Subcutaneous abdominal adipose tissue (tissue), 5 donors: ENCODE measurements at regions not wholly inside any gene's neighbourhood (a gene's known extent, or its start where the extent isn't known, plus 50 kb on each side); places are given as distances from the start of the nearest gene placed in this dataset.
"Not testable (repeated sequence)": the region's sequence is repeated elsewhere in the genome, so short reads cannot be mapped to it uniquely, and the experiment has no call there.

ENCODE experiments used
- H3K27ac ChIP-seq: one replicate; pipeline ENCODE4 v1.7.0; 2013; ENCODE audit warnings: low read depth, mild to moderate bottlenecking, inconsistent platforms, low read length, moderate library complexity
- H3K27me3 ChIP-seq, 5 donors: one replicate each; pipeline ENCODE4 v1.7.0; 2013; ENCODE audit warnings: low read length in 5 of 5, inconsistent platforms in 1 of 5; ENCODE audit not compliant: control insufficient read depth in 5 of 5, insufficient read depth in 4 of 5
- H3K36me3 ChIP-seq, 5 donors: one replicate each; pipeline ENCODE4 v1.7.0; 2013; ENCODE audit warnings: low read length in 5 of 5; ENCODE audit not compliant: control insufficient read depth in 5 of 5, insufficient read depth in 5 of 5
- H3K4me1 ChIP-seq, 5 donors: one replicate each; pipeline ENCODE4 v1.7.0; 2013; ENCODE audit warnings: low read length in 5 of 5, mild to moderate bottlenecking in 3 of 5, moderate library complexity in 1 of 5; ENCODE audit not compliant: control insufficient read depth in 5 of 5, insufficient read depth in 5 of 5
- H3K4me3 ChIP-seq, 5 donors: one replicate each; pipeline ENCODE4 v1.7.0; 2013; ENCODE audit warnings: low read length in 5 of 5, low read depth in 1 of 5
- H3K9ac ChIP-seq, 5 donors: one replicate each; pipeline ENCODE4 v1.7.0; 2013; ENCODE audit warnings: low read length in 5 of 5, mild to moderate bottlenecking in 4 of 5, moderate library complexity in 3 of 5
- H3K9me3 ChIP-seq, 5 donors: one replicate each; pipeline ENCODE4 v1.7.0; 2013; ENCODE audit warnings: low read length in 5 of 5; ENCODE audit not compliant: control insufficient read depth in 5 of 5
- donor health status: healthy.
- donor health status: healthy.
- donor health status: healthy.
- donor health status: healthy.
- donor health status: healthy.

DNA sequence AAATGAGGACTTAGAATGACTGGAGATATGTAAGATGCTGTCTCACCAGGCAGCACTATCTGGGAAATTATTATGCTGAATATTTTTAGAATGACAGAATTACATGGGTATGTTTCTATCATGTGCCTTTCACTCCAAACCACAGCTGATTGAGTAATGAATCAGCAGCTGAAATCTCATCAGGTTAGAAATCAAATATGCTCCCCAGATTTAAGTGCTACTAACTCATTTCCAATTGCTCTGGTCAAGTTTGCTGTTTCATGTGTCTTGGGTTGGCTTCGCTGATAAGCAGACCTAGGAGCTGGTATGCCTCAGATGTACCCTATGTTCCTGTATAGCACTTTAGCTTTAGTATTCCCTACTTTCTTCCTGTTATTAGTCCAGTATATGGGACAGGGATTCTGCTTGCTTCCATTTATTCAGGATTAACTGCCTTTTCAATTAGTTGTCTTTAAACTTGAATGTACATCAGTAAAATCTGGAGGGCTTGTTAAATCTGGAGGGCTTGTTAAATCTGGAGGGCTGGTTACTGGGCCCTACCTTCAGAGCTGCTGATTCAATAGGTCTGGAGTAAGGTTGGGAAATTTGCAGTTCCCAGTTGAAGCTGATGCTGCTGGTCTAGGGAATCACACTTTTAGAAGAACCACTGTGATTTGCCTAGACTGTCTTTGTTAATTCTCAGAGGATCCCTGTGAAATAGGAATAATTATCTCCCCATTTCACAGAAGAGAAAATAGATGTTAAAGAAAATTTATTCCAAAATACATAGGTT, 172.9 kb downstream of the DKK1 start:
- Histone ChIP-seq H3K27me3 (peaks cover 0 to 3% (median 0%) of the 10 kb centered on the region in 5 donors), H3K9me3 (no peaks in the 10 kb centered on the region), H3K27ac (no peak overlapping the region), H3K9ac (no peak overlapping the region), H3K4me3 (no peak overlapping the region), H3K36me3 (no peaks in the 10 kb centered on the region), H3K4me1 (peaks cover 0 to 5% (median 0%) of the 10 kb centered on the region in 5 donors)

DNA sequence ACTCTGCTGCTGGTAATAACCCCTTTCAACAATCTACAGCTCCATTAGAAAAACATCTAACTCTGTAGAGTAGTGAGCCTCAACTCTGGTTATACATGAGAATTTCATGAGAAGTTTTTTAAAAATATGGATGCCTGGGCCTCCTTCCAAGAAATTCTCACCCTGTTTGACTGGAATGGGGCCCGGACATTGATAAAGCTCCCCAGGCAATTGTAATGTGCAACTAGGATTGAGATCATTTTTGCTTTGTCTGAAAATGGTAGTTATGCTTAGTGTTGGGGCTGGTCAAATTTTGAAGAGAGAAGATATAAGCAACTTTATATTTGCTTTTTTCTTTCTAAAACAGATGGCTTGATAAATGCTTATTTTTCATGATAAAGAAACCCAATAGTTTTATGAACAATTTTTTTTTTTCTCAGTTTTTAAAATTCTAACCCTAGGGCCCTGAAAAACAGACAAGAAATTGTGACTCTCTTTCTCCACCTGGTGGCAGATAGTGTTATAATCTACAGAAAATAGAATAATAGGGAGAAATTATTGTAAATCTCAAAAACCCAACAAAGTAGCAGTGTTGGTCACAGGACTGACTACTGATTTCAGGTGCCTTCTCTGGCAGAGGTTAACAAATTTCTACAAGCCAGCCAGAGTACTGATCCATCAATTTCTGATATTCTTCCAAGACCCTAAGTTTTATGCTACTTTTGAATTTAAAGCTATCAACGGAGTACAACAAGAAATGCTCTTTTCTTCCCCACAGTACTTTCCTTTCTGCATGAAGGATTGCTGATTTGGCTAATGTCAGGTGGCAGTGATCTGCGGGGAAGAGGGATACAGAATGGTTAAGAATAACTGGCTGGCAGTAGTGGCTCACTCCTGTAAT, 174.8 kb downstream of the DKK1 start:
- Histone ChIP-seq H3K9me3 (no peaks in the 10 kb centered on the region), H3K27ac (no peak overlapping the region), H3K9ac (no peak overlapping the region), H3K36me3 (no peaks in the 10 kb centered on the region), H3K4me3 (no peak overlapping the region), H3K27me3 (peaks cover 0 to 2% (median 0%) of the 10 kb centered on the region in 5 donors), H3K4me1 (peaks cover 0 to 5% (median 0%) of the 10 kb centered on the region in 5 donors)

DNA sequence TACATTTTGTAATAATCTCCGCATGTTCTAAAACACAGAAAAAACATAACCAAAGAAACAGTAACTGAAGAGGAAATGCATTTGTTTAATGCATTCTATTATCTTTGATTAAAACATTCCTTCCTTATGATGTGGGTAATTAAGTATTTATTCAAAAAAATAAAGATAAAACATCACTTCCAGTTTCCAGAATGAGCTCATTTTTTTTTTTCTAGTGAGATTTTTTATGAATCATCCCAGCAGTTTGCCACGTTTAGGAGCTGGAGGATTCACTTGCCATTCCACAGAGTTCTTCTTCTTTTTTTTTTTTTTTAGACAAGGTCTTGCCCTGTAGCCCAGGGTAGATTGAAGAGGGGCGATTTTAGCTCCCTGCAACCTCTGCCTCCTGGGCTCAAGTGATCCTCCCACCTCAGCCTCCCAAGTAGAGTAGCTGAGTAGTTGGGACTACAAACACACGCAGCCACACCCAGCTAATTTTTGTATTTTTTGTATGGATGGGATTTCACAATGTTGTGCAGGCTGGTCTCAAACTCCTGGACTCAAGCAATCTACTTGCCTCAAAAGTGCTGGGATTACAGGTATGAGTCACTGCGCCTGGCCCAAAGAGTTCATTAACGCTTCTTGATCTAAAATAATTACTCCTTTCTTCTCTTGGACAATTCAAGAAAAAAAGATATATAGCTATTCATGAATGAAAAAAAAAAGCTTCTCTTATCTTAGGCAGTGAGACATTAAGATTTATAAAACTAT, 177.3 kb downstream of the DKK1 start:
- Histone ChIP-seq H3K4me1 (no peaks in the 10 kb centered on the region), H3K9me3 (no peaks in the 10 kb centered on the region), H3K36me3 (no peaks in the 10 kb centered on the region), H3K9ac (no peak overlapping the region), H3K27ac (no peak overlapping the region), H3K27me3 (no peaks in the 10 kb centered on the region), H3K4me3 (no peak overlapping the region)

DNA sequence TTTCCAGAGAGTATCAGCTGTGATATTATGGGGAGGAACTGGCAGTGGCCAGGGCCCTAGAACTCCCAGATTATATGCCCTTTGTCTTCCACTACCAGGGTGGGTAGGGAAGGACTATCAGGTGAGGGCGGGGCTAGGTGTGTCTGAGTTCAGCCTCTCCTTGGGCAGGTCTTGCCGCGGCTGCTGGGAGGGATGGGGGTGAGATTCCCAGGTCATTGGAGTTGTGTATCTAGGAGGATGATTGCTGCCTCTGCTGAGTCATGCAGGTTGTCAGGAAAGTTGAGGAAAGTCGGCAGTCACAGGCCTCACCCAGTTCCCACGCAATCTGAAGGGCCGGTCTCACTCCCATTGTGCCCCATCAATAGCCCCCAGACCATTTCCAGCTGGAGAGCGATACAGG, 185.2 kb downstream of the DKK1 start:
- no peak overlapping the region for H3K27ac ChIP-seq
- no peaks in the 10 kb centered on the region for H3K27me3 ChIP-seq
- no peaks in the 10 kb centered on the region for H3K36me3 ChIP-seq
- no peak overlapping the region for H3K9ac ChIP-seq
- H3K9me3 ChIP-seq, result peaks cover 0 to 5% (median 2%) of the 10 kb centered on the region in 5 donors
- H3K4me3 ChIP-seq, result no peak overlapping the region
- H3K4me1 ChIP-seq, result no peaks in the 10 kb centered on the region

DNA sequence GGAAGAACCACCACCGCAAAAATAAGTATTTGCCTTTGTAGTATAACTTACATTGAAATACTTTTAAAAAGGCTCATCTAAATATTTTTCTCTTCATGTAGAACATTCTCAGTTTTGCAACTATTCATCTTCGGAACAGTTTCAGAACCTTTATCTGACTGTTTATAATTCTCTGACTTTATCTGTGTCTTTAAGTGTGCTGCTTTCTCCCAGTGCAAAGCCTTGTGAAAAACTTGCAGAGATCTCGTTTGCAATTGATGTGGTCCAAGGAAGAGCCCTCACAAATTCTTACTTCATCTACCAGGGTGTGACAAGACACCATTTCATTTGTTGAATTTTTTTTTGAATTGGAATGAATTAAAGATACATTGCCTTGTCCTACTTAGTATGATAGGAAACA, 186.4 kb downstream of the DKK1 start:
- Histone ChIP-seq H3K36me3 (no peaks in the 10 kb centered on the region), H3K4me1 (no peaks in the 10 kb centered on the region)

DNA sequence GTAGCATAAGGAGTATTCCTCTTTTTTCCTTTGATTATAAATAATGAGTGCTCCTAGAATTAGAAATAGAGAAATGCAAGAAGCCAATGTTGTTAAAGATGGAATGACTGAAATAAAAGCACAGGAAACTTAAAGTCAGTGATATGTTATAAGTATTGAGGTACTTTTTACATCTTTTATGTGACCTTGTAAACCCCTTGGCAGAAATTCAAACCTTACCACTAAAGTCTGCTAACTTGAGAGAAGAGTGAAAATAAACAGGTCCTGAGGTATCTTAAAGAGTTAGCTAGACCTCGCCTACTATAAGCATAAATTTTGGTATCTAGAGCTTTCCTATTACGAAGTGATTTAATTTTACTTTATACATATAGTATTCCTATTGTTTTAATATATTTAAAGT, 188.2 kb downstream of the DKK1 start:
- no peak overlapping the region for H3K9ac ChIP-seq
- H3K9me3 ChIP-seq, result peaks cover 0 to 14% (median 9%) of the 10 kb centered on the region in 5 donors
- no peaks in the 10 kb centered on the region for H3K36me3 ChIP-seq
- no peaks in the 10 kb centered on the region for H3K4me1 ChIP-seq
- H3K27ac ChIP-seq, result no peak overlapping the region
- H3K4me3 ChIP-seq, result no peak overlapping the region
- H3K27me3 ChIP-seq, result no peaks in the 10 kb centered on the region

More for the DNA sequence above, 186.4 kb downstream of the DKK1 start:
- H3K9me3 ChIP-seq, result peaks cover 0 to 14% (median 6%) of the 10 kb centered on the region in 5 donors
- no peak overlapping the region for H3K4me3 ChIP-seq
- H3K9ac ChIP-seq, result no peak overlapping the region
- H3K27me3 ChIP-seq, result no peaks in the 10 kb centered on the region
- H3K27ac ChIP-seq, result no peak overlapping the region

DNA sequence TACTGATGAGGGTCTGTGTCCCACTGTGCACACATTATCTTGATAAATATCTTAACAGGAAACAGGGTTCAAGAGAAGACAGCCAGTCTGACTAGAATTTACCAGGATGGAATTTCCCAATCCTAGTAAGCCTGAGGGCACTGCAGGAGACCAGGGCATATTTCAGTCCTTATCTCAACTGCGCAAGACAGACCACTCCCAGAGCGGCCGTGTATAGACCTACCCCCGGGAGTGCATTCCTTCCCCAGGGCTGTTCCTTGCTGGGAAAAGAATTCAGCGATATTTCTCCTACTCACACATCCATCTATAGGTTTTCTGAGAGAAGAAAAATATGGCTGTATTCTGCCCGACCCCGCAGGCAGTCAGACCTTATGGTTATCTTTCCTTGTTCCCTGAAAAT, 191.3 kb downstream of the DKK1 start:
- not testable (repeated sequence) for H3K27me3 ChIP-seq, H3K27ac ChIP-seq, H3K4me3 ChIP-seq, H3K4me1 ChIP-seq, H3K36me3 ChIP-seq, H3K9ac ChIP-seq
- H3K9me3 ChIP-seq, result peaks cover 0 to 19% (median 9%) of the 10 kb centered on the region in 5 donors

DNA sequence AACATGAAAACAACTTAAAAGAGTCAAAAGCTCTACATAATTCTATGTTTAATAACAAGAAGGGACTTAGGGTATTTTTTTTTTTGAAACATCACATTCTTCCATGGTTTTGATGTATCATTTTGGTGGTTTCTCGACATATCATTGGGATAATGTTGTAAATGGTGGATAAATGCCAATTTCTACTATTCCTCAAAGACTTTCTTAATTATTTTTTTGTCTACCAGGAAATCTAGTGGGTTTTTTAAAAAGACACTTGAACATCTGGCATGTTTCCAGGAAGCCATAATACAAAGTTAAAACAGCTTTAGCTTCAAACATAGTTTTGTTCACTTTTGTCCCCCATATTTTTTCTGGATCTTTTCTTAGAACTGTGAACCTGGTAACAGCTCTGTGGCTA, 200.4 kb downstream of the DKK1 start:
- Histone ChIP-seq H3K4me3 (no peak overlapping the region), H3K27ac (no peak overlapping the region), H3K9ac (no peak overlapping the region), H3K4me1 (no peaks in the 10 kb centered on the region), H3K9me3 (peaks cover 0 to 8% (median 4%) of the 10 kb centered on the region in 5 donors), H3K36me3 (no peaks in the 10 kb centered on the region), H3K27me3 (no peaks in the 10 kb centered on the region)

DNA sequence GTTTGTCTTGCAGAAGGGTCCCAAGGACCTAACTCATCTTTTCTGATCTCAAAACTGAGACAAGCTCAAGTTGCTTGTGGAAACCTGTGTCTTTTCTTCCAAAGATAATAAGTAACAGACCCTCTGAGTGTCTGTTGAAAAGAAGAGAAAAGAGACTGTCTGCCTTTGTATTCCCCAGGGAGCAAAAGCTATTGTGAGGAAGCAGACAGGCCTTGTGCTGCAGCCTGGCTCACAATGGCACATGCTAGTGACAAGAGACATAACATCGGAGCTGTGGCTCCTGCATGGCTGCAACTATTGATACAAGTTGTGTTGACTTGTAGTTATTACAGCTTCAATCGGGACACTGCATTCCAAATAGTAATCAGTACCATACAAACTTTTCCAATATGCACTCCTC, 202.9 kb downstream of the DKK1 start:
- no peak overlapping the region for H3K27ac ChIP-seq

More for the DNA sequence above, 202.9 kb downstream of the DKK1 start:
- Histone ChIP-seq H3K27me3 (no peaks in the 10 kb centered on the region), H3K4me3 (no peak overlapping the region), H3K9ac (no peak overlapping the region), H3K9me3 (peaks cover 0 to 4% (median 0%) of the 10 kb centered on the region in 5 donors), H3K4me1 (no peaks in the 10 kb centered on the region), H3K36me3 (no peaks in the 10 kb centered on the region)
